Stimulated activated CD8-positive, alpha-beta memory T cell treated with anti-CD3 and anti-CD28 coated beads, Interleukin-2, amount 100 ng/mL, for 48 hours (primary cell): ENCODE measurements at regions not wholly inside any gene's neighbourhood (a gene's known extent, or its start where the extent isn't known, plus 50 kb on each side); places are given as distances from the start of the nearest gene placed in this dataset.

Experiments
- DNase-seq, 2 donors: peaks; one replicate each; pipeline ENCODE4 v3.0.0-alpha.2; 2020; ENCODE audit warnings: low read depth in 2 of 2

DNA sequence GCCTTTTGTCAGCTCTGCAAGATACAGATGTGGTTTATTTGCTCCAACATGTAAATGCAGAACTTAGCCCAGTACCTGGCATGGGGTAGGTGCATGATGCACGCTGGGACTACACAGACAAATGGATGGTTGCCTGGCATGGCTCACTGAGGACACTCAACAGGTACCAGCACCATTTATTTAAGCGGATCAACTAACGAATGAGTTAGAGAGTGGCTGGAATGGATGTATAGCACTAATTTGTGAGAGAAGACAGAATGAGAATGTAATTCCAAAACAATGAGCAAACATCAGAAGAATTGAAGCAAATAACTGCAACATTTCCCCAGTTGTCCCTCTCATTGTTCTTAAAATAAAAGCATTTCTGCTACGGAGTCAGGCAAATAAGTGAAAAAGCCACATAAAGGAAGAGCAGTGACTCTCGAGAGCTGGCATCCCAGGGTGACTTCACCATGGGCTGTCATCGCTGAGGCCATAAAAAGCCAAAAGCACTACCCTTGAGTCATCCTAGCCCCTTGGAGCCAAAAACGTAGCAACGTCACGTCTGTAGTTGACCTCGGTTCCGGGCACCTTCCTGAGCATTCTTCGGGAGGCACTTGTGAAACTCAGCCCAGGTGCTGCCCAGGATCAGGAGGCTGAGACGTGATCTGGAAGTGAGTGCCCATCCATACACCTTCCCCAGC is 290.3 kb downstream of the NSG2 start:
- DNase-seq: no peak

DNA sequence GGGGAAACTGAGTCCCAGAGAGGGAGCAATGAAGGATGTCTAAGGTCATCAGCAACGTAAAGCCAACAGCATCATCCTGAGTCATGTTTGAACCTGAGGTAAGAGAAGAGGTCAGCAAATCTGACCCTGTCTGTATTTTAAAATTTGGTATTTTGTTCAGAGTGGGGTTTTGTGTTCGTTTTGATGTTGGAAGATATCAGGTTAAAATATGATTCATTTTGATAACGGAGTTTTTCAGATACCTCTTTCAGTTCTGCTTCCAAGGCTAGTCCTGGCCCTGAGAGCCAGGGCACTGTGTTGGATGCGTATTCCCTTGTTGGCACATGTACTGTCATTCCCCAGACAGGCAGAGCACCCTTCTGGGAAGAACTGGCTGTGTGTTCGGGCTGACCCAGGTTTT is 291.0 kb downstream of the NSG2 start:
- DNase-seq: no peak

DNA sequence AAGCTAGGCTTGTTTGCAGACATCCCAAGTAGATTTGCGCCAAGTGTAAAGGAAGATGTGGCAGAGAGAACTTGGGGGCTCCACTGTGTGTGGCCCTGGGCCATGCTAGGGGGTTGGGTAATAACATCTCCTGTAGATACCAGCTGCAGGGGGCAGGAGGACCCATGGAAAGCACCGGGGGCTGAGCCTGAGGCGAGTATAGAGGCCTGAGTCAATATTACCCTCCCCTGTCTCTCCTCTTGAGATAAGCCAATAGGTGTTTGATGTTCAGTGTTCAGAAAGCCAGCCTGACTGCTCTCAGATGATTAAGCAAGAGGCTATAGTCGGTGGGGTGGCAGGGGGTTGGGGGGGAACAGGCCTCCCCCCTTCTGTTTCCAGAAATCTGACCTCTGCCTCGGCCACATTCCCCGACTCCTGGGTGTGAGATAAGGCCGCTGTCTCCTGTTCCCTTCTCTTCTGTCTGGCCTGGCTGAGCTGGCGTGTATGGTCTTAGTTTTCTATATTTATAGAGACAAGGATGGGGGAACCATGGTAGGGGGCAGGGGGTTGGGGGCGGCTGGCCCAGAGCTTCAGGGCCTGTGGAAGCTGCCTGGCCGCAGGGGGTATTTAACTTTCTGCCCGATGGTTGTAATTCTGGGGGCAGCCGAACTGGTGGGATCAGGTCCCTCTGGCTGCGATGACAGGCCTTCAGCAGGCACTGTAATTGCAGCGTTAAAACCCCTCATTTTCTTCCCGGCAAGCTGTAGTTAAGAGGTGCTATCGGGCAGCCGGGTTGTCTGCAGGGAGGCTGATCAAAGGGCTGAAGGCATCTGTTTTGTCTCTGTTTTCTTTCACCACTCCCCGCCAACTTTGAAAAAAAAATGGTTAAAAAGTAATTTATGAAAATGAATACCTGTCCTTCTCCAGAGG is 292.0 kb downstream of the NSG2 start:
- DNase-seq: no peak

DNA sequence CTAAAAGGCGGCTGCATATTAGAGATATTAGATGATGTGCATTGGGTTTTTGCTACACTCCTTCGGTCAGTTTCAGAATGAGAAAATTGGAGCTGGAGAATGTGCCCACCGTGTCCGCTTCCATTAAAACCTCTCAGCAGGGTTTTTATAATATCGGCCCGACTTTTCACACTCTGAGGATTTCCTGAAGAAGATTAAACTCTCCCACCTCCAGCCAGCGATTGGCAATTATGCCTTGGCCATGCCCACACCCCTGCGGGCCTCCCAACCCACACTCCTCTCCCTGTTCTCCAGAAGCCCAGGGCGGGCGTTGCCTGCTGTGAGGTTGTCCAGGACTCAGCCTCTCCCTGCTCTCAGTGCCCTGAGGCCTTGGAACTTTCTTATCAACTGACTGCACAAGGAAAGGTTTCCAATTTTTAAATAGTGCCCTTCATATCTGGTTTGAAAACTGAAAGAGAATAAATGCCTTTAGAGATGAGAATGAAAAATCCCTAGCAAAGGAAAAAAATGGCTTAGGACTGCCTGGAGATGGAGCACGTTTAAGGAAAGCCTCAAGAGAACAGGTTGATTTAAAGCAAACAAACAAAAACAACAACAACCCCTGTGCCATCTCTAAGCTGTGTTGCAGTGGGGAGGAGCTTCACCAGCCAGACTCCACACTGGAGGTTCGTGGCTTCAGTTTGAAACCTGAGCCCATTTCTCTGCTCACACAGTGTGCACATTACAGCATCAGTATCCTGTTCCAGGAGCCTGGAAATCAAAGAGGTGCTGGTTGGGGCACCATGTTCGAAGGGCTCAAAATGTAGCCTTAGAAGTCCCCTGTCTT is 292.9 kb downstream of the NSG2 start:
- no peak for DNase-seq

DNA sequence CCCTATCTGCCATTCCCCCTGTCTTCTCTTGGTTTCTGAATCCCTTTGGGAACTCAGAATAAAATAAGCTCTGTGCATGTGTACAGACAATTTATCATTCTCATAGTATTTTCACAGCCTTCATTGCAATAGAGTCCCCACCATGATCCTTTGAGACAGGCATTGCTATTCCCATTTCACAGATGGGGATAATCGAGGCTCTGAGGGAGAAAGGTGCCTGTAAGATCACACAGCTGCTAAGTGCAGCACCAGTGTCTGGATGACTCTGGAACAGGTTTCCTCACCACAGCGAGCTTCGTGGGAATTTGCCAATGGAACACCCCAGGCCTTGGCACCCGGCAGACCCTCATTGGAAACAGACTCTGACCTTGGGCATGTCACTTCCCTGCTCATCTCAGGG is 293.6 kb downstream of the NSG2 start:
- DNase-seq: no peak

DNA sequence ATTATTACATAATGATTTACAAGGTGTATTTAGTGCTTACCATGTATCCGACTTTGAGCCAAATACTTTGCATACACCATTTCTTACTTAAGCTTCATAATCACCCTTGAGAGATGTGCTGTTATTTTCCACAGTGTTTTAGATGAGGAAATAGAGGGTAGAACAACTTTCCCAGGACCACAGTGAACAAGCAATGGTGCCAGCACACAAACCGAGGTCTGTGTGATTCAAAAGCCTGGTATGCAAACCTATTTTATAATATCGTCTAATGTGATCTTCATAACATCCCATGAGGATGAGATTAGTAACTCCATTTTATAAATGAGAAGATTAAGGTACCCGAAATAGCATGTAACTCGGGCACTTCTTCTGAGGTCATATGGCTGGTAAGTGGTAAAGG is 294.7 kb downstream of the NSG2 start:
- DNase-seq: no peak

DNA sequence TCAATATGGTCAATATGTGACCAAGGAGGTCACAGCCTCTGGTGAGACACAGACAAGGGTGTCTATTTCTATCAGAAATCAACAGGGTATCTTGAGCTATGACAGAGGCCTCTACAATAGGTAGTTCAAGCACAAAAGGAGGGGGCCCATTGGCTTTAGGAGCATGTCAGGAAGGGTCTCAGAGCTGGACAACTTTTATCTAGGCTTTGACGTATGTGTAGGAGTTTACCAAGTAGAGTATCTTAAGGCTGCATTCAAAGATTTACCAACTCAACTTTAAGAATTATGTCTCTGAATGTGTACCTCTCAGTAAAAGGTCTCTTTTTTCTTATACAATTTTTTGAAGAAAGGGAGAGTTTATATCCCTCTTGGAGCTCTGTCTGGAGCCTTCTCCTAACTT is 297.2 kb downstream of the NSG2 start:
- no peak for DNase-seq

DNA sequence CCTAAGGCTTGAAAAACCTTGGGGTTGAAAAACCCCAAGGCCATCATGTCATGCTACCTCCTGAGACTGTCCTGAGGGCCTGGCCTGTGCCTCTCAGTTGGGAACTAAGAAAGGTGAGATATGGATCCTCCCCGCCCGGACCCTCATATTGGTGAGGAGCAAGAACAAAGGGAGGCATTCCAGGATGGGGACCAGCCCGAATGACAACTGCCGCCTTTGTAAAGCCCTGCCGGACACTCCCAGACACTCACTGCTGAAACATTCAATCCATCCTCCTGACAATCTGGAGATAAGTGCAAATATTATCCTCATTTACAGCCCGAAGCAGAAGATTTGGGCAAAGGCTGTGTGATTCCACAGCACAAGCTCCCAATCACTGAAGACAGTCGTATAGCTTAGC is 298.3 kb downstream of the NSG2 start:
- DNase-seq: no peak

DNA sequence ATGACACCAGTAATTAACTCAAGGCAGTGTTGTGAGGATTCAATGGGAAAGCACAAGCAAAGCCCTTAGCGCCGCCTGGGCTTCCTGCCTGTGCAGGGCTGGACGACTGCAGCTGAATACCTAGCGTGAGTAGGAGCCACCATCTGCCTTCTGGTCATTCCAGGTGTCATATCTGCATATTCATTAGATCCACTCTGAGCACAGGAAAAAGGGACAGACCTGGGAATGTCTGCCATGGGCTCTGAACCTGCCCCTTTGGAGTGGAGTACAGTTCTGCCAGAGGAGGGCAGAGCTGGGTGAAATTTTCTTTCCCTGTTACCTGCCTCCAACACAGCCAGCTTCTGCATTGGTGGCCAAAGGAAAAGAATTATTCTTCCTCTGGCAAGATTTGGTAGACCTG is 298.8 kb downstream of the NSG2 start:
- DNase-seq: no peak

DNA sequence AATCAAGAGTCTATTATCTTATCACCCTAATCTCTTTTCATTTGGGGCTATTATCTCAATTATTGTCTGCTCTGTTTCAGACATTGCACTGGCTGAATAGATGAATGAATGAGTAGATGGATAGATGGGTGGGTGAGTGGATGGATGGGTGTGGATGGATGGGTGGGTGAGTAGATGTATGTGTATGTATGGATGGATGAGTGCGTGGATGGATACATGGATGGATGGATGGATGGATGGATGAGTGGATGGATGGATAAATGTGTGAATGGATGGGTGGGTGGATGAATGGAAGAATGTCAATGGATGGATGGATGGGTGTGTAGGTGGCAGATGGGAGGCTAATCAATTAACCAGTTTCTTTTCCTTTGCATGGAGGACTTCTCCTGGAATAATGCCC is 301.7 kb downstream of the NSG2 start:
- no peak for DNase-seq

DNA sequence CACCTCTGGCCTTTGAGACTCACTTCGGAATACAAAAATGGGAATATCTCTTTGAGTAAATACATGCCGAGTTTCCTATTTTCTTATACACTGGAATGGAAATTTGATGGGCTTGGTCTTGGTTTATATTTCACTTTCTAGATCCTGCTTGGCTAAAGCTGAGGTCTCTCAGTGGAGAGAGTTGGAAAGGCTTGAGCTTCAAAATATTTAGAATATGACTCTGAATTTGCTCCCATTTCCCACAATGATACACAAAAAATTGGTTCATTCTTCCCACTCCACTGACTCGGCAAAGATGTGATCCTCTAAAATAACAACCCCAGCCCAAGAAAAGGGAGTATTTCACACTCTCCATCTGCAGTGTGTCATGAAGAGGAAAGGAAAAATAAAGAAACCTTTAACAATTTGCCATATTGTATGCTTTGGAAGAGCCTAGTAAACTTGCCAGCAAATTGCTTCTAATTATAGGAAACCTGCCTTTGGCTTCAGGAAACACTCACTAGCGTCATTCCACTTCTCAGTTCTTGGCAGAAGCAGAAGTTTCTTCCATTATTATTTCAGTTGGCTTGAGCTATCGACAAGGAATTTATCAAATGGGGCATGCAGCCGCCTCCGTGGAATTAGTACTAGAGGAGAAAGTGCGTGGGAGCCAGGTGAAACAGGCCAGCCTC is 302.9 kb downstream of the NSG2 start:
- DNase-seq: no peak

DNA sequence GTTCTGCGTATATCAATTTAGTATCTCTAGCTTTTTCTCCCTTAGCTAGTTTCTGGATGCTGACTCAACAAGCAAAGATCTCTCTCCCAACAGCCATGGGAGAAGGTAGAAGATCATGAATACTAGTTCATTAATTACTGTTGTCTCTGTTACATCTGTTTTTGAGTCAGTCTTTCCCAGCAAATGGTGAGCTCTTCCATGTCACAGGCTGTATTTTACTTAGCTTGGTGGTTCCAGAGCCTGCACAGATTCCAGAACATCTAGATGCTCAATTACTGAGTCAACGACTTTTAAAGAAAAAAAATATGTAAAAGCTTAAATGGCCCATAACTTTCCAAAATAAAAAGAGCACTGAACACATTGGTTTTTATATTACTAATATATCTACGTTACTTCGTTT is 307.2 kb downstream of the NSG2 start:
- DNase-seq: no peak

DNA sequence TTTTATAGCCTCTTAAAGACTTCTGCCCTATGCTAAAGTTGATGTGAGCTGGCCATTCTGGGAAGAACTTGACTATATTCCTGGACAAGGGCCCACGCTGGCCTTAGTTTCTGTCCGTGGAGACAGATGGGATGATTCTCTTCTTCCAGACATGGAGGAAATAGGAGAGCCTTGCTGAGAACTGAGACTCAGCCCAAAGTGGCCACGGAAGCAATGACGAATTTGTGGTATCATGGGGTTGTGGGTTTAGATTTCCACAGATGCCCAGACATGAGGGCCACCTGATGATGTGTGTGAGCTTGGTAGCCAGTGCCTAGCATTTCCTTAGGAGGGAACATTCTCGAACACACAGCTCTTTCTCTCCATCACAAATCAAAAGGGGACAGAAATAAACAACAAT is 309.1 kb downstream of the NSG2 start:
- no peak for DNase-seq

DNA sequence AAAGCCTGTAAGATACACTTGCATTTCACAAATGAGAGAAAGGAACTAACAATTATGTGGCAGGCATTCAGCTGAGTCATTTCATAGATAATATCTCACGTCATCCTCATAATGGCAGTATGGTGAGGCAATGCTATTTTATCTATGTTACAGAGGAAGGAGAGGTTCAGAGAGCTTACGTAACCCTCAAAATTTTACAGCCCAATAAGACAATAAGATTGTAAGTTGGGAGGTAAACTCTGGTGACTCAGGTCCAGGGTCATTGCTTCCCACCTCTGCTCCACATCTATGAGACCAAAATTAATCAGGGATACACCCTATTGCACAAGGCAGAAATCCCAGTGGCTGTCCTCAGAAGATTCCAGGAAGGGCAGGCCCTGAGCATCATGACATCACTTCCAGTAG is 309.7 kb downstream of the NSG2 start:
- no peak for DNase-seq

DNA sequence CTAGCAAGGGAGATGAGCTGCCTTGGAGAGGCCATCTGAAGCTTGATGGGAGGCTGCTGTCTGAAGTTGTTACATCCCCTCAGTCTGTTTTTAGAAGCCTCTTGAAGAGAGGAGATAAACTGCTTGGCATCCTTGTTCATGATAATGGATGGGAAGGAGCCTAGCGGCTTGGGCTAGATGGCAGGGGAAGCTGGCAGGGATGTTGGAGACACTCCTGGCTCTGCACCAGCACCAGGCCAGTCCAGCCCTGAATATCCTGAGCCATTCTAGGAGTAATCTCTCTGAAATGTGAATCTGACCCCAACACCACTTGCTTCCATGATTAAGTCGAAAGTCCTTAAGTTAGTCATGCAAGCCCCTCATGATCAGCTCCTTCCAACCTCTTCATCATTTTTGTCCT is 310.5 kb downstream of the NSG2 start:
- DNase-seq: no peak

DNA sequence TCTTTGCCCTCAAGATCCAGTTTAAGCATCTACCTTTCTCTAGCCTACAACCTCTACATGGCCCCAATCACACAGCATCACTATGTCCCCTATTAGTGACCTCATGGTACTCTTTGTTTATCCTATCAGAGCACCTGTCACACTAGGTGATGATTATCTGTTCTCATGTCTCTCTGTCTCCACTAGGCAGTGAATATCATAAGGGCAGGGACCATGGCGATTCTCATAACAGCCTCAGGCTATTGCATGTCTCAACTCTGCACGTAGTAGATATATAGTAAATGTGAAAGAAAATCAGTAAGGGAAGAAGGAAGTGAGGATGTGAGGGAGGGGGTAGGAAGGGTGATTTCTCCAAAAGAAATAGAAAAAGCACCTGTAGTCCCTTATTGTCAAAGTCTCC is 311.0 kb downstream of the NSG2 start:
- no peak for DNase-seq

DNA sequence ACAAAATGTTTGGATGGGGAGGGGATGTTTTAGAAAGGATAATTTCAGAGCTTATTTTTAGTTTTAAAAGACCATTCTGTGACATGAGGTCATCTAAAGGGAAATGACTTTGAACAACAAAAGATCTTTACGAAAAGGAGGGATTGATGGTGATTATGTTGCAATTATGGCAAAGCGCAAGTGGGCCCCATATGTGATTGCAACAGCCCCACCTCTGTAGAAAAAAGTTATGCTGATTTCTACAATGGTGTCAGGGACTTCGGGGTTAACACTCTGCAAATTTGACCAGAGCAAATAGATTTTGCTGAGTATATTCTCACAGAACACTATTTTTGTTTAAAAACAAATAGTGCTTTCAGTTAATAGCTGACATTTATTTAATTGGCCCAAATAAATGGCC is 312.8 kb downstream of the NSG2 start:
- DNase-seq: no peak

DNA sequence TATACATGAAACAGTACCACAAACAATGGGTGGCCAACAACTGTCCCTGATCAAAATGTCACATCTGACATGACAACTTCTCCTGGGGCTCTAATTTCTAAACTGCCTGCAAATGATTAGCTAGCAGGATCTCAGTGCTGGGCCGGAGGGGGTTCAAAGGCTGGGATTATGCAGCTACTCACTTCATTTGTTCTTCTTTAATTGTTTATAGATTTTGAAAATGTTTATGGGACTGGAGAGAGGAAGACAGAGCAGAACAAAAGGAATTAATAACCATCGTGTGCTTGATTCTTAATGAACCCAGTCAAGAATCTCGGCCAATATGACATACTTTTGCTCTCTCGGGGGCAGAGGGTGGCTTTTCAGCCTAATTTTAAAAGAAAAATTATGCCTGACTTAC is 313.6 kb downstream of the NSG2 start:
- no peak for DNase-seq

DNA sequence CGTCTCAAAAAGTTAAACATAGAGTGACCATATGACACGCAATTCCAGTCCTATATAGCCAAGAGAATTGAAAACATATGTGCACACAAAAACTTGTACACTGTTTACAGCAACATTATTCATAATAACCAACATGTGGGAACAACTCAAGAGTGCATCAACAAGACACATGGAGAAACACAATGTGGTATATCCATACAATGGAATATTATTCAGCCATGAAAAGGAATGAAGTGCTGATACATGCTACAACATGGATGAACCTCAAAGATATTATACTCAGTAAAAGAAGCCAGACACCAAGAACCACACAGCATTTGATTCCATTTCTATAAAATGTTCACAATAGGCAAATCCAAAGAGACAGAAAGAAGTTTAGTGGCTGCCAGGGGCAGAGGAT is 317.0 kb downstream of the NSG2 start:
- DNase-seq: no peak

DNA sequence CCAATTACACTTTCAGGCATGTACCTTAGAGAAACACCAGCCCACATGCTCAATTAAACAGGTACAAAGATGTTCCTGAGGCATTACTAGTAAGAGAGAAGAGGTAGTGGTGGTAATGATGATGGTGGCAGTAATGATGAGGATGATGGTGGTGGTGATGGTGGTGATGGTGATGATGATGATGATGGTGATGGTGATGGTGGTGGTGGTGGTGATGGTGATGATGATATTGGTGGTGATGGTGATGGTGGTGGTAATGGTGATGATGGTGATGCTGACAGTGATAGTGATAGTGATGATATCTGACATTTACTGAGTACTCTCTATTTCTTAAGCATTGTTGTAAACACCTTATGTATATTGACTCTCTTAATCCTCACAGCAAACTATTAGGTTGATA is 318.4 kb downstream of the NSG2 start:
- no peak for DNase-seq

DNA sequence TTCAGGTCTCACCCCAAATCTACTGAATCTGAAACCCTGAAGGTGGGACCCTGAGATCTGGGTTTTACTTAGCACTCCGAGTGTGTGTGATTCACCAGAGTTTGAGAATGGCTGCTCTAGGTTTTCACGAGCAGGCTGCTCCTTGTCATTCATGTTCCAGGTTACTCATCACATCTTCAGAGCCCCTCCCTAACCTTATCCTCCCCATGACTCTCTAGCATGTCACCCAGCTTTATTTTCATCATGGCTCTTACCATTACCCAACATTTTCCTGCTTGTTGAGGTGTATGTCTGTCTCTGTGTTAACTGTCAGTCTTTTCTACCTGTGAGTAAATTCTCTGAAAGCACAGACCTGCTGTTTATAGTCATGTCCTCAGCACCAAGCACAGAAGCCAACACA is 319.2 kb downstream of the NSG2 start:
- DNase-seq: no peak

DNA sequence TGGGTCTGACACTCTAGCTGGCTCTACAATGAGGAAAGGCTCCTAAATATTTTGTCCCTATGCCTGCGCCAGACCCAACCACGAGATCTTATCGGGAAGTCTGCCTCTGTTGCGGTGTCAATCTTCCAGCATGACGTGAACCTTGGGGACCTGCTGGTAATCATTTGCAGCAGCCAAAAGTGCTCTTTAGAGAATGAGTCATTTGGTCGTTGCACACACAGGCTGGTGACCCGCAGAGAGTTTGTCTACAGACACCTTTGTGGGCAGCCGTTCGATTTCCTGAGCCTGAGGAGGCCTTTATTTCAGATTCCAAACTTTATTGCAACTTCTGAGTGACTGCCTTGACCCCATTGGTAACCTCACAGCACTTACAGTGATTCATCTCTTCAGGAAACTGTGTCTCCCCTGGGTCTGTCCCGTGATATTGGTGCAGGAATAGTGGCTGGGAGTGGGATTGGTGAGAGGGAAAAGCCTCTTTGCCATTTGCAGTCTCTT is 326.1 kb downstream of the NSG2 start:
- DNase-seq: no peak
